ENCODE measurements at regions not wholly inside any gene's neighbourhood (a gene's known extent, or its start where the extent isn't known, plus 50 kb on each side); places are given as distances from the start of the nearest gene placed in this dataset.

GRCh38 chr7:106606120-106606519 is 54.8 kb downstream of the CCDC71L start:
- DNase-seq: no peak

GRCh38 chr7:106604971-106605370 is 56.0 kb downstream of the CCDC71L start:
- DNase-seq: no peak

- DNase-seq: no peak
Observed at GRCh38 chr7:106604303-106604924, 56.5 kb downstream of the CCDC71L start.

- DNase-seq: no peak
Observed at GRCh38 chr7:106603346-106603745, 57.6 kb downstream of the CCDC71L start.

GRCh38 chr7:106602062-106602461 is 58.9 kb downstream of the CCDC71L start:
- no peak for DNase-seq

GRCh38 chr7:106600569-106601373 is 60.2 kb downstream of the CCDC71L start:
- no peak for DNase-seq

GRCh38 chr7:106599343-106599698 is 61.6 kb downstream of the CCDC71L start:
- DNase-seq: no peak

- no peak for DNase-seq
Observed at GRCh38 chr7:106598663-106599342, 62.2 kb downstream of the CCDC71L start.

GRCh38 chr7:106597751-106598546 is 63.0 kb downstream of the CCDC71L start:
- no peak for DNase-seq

GRCh38 chr7:106597014-106597413 is 63.9 kb downstream of the CCDC71L start:
- DNase-seq: no peak

- no peak for DNase-seq
Observed at GRCh38 chr7:106595922-106596321, 65.0 kb downstream of the CCDC71L start.

- no peak for DNase-seq
Observed at GRCh38 chr7:106593028-106593417, 67.9 kb downstream of the CCDC71L start.

- DNase-seq: no peak
Observed at GRCh38 chr7:106592282-106593027, 68.5 kb downstream of the CCDC71L start.

GRCh38 chr7:106591146-106591545 is 69.8 kb downstream of the CCDC71L start:
- DNase-seq: no peak

GRCh38 chr7:106590209-106590816 is 70.6 kb downstream of the CCDC71L start:
- DNase-seq: no peak

- no peak for DNase-seq
Observed at GRCh38 chr7:106589198-106589879, 71.6 kb downstream of the CCDC71L start.

GRCh38 chr7:106588422-106589197 is 72.3 kb downstream of the CCDC71L start:
- DNase-seq: no peak

GRCh38 chr7:106584914-106585759 is 75.8 kb downstream of the CCDC71L start:
- no peak for DNase-seq

Data from occipital lobe (tissue), 1 donor.